ENCODE measurements at regions not wholly inside any gene's neighbourhood (a gene's known extent, or its start where the extent isn't known, plus 50 kb on each side); places are given as distances from the start of the nearest gene placed in this dataset.

DNA sequence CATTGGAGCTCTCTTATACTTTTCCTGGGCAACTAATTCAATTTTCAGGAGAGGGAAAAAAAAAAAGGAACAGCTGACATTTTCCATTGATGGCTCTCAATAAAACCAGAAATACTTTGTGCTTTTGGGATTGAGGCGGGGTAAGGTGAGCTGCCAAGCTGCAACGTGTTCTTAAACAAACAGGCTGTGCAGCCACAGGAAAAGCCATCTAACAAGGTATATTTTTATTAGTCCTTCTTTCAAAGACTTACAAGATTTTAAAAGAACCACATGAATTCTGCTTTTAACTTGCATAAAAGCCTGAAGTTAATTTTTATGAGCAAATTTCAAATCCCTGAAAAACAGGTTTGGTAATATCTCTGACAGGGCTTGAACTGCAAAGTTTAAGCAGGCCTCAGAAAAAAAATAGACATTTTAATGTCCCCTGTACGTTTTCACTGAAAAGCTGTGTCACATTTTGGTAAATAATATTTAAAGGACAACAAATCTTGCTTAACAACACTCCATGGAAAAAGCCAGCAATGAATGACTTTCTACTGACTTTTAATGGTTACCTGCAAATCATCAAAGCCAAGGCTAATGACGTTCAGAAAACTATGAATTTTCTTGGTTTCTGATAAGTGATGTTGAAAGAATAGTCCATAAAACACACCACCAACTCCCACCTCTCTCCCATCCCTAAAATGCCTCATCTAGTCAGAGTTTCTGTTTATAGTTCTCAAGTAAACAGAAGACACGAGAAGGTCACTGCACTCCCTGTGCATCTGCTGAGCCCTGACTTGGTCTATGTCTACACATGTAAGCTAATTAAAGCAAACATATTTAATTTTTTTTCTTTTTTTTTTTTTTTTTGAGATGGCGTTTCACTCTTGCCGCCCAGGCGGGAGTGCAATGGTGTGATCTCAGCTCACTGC is 433.6 kb downstream of the PIK3R1 start:
- 100% methylated on average over 4 of the region's 8 CpGs for WGBS (ENCODE audit: insufficient coverage)
- no peak overlapping the region for H3K27ac ChIP-seq (ENCODE audit: insufficient read depth in 1 of 2, low read depth in 1 of 2, low read length in 2 of 2, poor library complexity in 1 of 2, severe bottlenecking in 2 of 2)
- no peak overlapping the region for H3K4me3 ChIP-seq (ENCODE audit: control insufficient read depth in 1 of 7, extremely low read depth in 1 of 7, insufficient read depth in 4 of 7, low read depth in 2 of 7, low read length in 6 of 7)
- DNase-seq = no peak
- H3K4me1 ChIP-seq (ENCODE audit: control extremely low read depth in 1 of 4, control insufficient read depth in 4 of 4, insufficient read depth in 4 of 4, low read length in 3 of 4) = no peaks in the 10 kb centered on the region
- no peaks in the 10 kb centered on the region for H3K36me3 ChIP-seq (ENCODE audit: control insufficient read depth in 4 of 4, insufficient read depth in 4 of 4, low read length in 3 of 4)
- CTCF ChIA-PET = no interaction called here
- no peaks in the 10 kb centered on the region for H3K9me3 ChIP-seq (ENCODE audit: control extremely low read depth in 1 of 5, control insufficient read depth in 4 of 5, insufficient read depth in 2 of 5, low read depth in 1 of 5, low read length in 4 of 5)
- no peaks in the 10 kb centered on the region for H3K27me3 ChIP-seq (replicated peaks in 2 of 5; ENCODE audit: control insufficient read depth in 4 of 5, insufficient read depth in 5 of 5, low read length in 4 of 5)
- POLR2A ChIA-PET = no interaction called here

DNA sequence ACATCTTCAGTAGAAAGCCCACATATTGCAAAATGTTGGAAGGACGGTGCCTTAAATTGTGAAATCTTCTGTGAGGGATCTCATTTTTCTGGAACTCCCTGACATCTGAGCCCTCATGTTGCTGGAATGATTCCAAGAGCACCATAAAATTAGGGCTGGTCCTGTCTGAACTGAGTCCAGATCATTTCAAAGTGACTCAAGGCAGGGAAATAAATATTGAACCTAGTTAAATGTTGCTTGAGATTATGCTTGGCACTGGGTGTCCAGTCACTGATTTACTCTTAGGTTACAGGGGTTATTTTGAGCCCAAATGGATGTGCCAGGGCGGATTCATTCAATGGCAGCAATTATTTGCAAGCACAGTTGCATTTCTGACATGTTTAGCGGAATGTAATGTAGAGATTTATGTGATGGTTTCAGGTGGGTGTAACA is 437.0 kb downstream of the PIK3R1 start:
- Histone ChIP-seq H3K36me3 (ENCODE audit: control insufficient read depth in 4 of 4, insufficient read depth in 4 of 4, low read length in 3 of 4) (no peaks in the 10 kb centered on the region), H3K4me1 (ENCODE audit: control extremely low read depth in 1 of 4, control insufficient read depth in 4 of 4, insufficient read depth in 4 of 4, low read length in 3 of 4) (no peaks in the 10 kb centered on the region), H3K9me3 (ENCODE audit: control extremely low read depth in 1 of 5, control insufficient read depth in 4 of 5, insufficient read depth in 2 of 5, low read depth in 1 of 5, low read length in 4 of 5) (no peaks in the 10 kb centered on the region), H3K4me3 (ENCODE audit: control insufficient read depth in 1 of 7, extremely low read depth in 1 of 7, insufficient read depth in 4 of 7, low read depth in 2 of 7, low read length in 6 of 7) (no peak overlapping the region), H3K27me3 (replicated peaks in 2 of 5; ENCODE audit: control insufficient read depth in 4 of 5, insufficient read depth in 5 of 5, low read length in 4 of 5) (no peaks in the 10 kb centered on the region), H3K27ac (ENCODE audit: insufficient read depth in 1 of 2, low read depth in 1 of 2, low read length in 2 of 2, poor library complexity in 1 of 2, severe bottlenecking in 2 of 2) (no peak overlapping the region)
- ChIA-PET POLR2A (no interaction called here), CTCF (no interaction called here)
- WGBS (ENCODE audit: insufficient coverage) = 95% methylated on average over 2 of the region's 3 CpGs
- DNase-seq = no peak

GRCh38 chr5:68653471-68653870 is 437.9 kb downstream of the PIK3R1 start:
- H3K36me3 ChIP-seq (ENCODE audit: control insufficient read depth in 4 of 4, insufficient read depth in 4 of 4, low read length in 3 of 4) = no peaks in the 10 kb centered on the region
- CTCF ChIA-PET = no interaction called here
- DNase-seq = no peak
- H3K9me3 ChIP-seq (ENCODE audit: control extremely low read depth in 1 of 5, control insufficient read depth in 4 of 5, insufficient read depth in 2 of 5, low read depth in 1 of 5, low read length in 4 of 5) = no peaks in the 10 kb centered on the region
- H3K4me3 ChIP-seq (ENCODE audit: control insufficient read depth in 1 of 7, extremely low read depth in 1 of 7, insufficient read depth in 4 of 7, low read depth in 2 of 7, low read length in 6 of 7) = no peak overlapping the region
- H3K4me1 ChIP-seq (ENCODE audit: control extremely low read depth in 1 of 4, control insufficient read depth in 4 of 4, insufficient read depth in 4 of 4, low read length in 3 of 4) = no peaks in the 10 kb centered on the region
- POLR2A ChIA-PET = no interaction called here
- no peaks in the 10 kb centered on the region for H3K27me3 ChIP-seq (replicated peaks in 2 of 5; ENCODE audit: control insufficient read depth in 4 of 5, insufficient read depth in 5 of 5, low read length in 4 of 5)
- no peak overlapping the region for H3K27ac ChIP-seq (ENCODE audit: insufficient read depth in 1 of 2, low read depth in 1 of 2, low read length in 2 of 2, poor library complexity in 1 of 2, severe bottlenecking in 2 of 2)

DNA sequence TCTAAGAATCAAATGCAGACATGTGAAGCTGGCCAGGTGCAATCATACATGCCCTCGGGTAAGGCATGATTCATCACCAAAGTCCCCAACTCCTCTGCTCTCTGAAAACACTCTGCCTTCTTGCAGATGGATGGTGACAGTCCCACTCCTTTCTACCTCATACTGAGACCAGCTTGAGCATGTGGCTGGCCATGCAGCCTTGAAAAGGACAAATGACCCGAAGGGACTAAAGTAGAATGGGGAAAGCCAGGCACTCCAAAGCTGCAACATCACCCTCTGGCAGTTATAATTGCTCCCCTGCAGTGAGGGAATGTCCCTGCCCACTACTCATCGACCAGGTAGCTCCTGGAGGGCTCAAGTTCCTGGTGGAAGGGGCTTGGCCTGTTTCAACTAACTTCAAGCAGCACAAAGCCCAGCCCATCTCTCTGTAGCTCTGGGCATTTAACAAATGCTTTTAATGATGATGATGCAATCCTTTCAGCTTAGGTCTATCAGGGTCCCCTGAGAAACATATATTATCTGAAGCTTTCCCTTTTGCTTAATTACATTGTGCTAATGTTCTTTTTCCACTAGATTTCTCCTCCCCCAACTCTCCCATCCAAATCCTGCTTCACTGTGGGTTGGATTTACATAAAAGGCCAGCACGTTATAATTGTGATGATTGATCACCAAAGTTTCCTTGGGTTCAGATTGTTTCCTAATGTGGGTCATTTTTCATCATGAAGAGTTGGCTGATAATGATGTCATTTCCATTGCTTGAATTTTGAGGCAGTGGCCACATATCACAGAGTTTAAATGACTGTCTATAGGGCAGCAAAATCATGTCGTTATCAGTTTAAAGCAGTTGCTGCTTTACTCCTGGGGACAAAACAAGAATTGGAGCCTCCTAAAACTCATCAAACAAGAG is 436.5 kb upstream of the SLC30A5 start:
- ChIA-PET POLR2A (no interaction called here), CTCF (interaction anchor here (1.3 to 2.0 kb wide), 2 partner anchors 21 to 371 kb away, joined by 3 to 5 read pairs; no protein-coding TSS in a partner anchor)
- Histone ChIP-seq H3K4me3 (ENCODE audit: control insufficient read depth in 1 of 7, extremely low read depth in 1 of 7, insufficient read depth in 4 of 7, low read depth in 2 of 7, low read length in 6 of 7) (no peak overlapping the region), H3K36me3 (ENCODE audit: control insufficient read depth in 4 of 4, insufficient read depth in 4 of 4, low read length in 3 of 4) (no peaks in the 10 kb centered on the region), H3K27ac (ENCODE audit: insufficient read depth in 1 of 2, low read depth in 1 of 2, low read length in 2 of 2, poor library complexity in 1 of 2, severe bottlenecking in 2 of 2) (no peak overlapping the region), H3K4me1 (ENCODE audit: control extremely low read depth in 1 of 4, control insufficient read depth in 4 of 4, insufficient read depth in 4 of 4, low read length in 3 of 4) (no peaks in the 10 kb centered on the region), H3K27me3 (replicated peaks in 2 of 5; ENCODE audit: control insufficient read depth in 4 of 5, insufficient read depth in 5 of 5, low read length in 4 of 5) (no peaks in the 10 kb centered on the region), H3K9me3 (ENCODE audit: control extremely low read depth in 1 of 5, control insufficient read depth in 4 of 5, insufficient read depth in 2 of 5, low read depth in 1 of 5, low read length in 4 of 5) (no peaks in the 10 kb centered on the region)
- DNase-seq = no peak
- WGBS (ENCODE audit: insufficient coverage) = 34% methylated on average over 4 of the region's 5 CpGs

DNA sequence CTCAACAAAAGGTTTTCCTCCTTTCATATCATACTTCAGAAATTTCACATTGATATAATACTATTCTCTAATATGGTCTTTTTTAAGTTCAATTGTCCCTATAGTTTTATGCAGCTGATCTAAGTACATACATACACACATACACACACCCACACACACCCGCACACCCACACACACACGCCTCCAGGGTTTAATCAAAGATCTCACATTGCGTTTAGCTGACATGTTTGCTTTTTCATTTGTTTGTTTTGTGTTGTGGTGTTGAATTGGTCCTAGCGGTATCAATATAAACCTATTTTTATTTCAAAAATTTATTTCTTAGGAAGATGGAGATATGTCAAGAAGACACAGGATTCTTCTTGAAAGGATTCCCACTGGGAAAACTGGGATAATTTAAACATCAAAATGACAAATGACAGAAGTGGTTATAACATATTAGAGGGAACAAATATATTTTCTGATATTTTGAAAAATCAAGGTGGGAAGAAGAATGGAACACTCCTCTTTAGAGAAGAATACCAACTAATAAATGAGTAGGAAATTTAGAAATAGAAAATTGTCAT is 434.9 kb upstream of the SLC30A5 start:
- no peak overlapping the region for H3K4me3 ChIP-seq (ENCODE audit: control insufficient read depth in 1 of 7, extremely low read depth in 1 of 7, insufficient read depth in 4 of 7, low read depth in 2 of 7, low read length in 6 of 7)
- ChIA-PET CTCF (no interaction called here), POLR2A (no interaction called here)
- H3K36me3 ChIP-seq (ENCODE audit: control insufficient read depth in 4 of 4, insufficient read depth in 4 of 4, low read length in 3 of 4) = no peaks in the 10 kb centered on the region
- H3K4me1 ChIP-seq (ENCODE audit: control extremely low read depth in 1 of 4, control insufficient read depth in 4 of 4, insufficient read depth in 4 of 4, low read length in 3 of 4) = no peaks in the 10 kb centered on the region
- WGBS (ENCODE audit: insufficient coverage) = no CpG with 5 or more reads among the region's 4 CpGs
- no peaks in the 10 kb centered on the region for H3K27me3 ChIP-seq (replicated peaks in 2 of 5; ENCODE audit: control insufficient read depth in 4 of 5, insufficient read depth in 5 of 5, low read length in 4 of 5)
- DNase-seq = no peak
- no peaks in the 10 kb centered on the region for H3K9me3 ChIP-seq (ENCODE audit: control extremely low read depth in 1 of 5, control insufficient read depth in 4 of 5, insufficient read depth in 2 of 5, low read depth in 1 of 5, low read length in 4 of 5)
- H3K27ac ChIP-seq (ENCODE audit: insufficient read depth in 1 of 2, low read depth in 1 of 2, low read length in 2 of 2, poor library complexity in 1 of 2, severe bottlenecking in 2 of 2) = no peak overlapping the region

GRCh38 chr5:68659881-68660280 is 433.9 kb upstream of the SLC30A5 start:
- POLR2A ChIA-PET = no interaction called here
- no peak for DNase-seq
- Histone ChIP-seq H3K4me3 (ENCODE audit: control insufficient read depth in 1 of 7, extremely low read depth in 1 of 7, insufficient read depth in 4 of 7, low read depth in 2 of 7, low read length in 6 of 7) (no peak overlapping the region), H3K9me3 (ENCODE audit: control extremely low read depth in 1 of 5, control insufficient read depth in 4 of 5, insufficient read depth in 2 of 5, low read depth in 1 of 5, low read length in 4 of 5) (no peaks in the 10 kb centered on the region), H3K27ac (ENCODE audit: insufficient read depth in 1 of 2, low read depth in 1 of 2, low read length in 2 of 2, poor library complexity in 1 of 2, severe bottlenecking in 2 of 2) (no peak overlapping the region), H3K4me1 (ENCODE audit: control extremely low read depth in 1 of 4, control insufficient read depth in 4 of 4, insufficient read depth in 4 of 4, low read length in 3 of 4) (no peaks in the 10 kb centered on the region), H3K27me3 (replicated peaks in 2 of 5; ENCODE audit: control insufficient read depth in 4 of 5, insufficient read depth in 5 of 5, low read length in 4 of 5) (no peaks in the 10 kb centered on the region), H3K36me3 (ENCODE audit: control insufficient read depth in 4 of 4, insufficient read depth in 4 of 4, low read length in 3 of 4) (no peaks in the 10 kb centered on the region)
- CTCF ChIA-PET = interaction anchor here (2.1 kb wide), 1 partner anchor 374 kb away, joined by 6 read pairs; no protein-coding TSS in a partner anchor
- WGBS (ENCODE audit: insufficient coverage) = 100% methylated on average over 2 of the region's 3 CpGs

Measured in common myeloid progenitor, CD34-positive (primary cell).